NCI-H1436 treated with DMSO at 0.1 percent for 48 hours (cell line): ENCODE measurements at regions not wholly inside any gene's neighbourhood (a gene's known extent, or its start where the extent isn't known, plus 50 kb on each side); places are given as distances from the start of the nearest gene placed in this dataset.
"Not testable (repeated sequence)": the region's sequence is repeated elsewhere in the genome, so short reads cannot be mapped to it uniquely, and the experiment has no call there.

ENCODE experiments used
- DNase-seq: peaks from one replicate; lab custom pipeline; 2025; lab: John Stamatoyannopoulos, UW

DNA sequence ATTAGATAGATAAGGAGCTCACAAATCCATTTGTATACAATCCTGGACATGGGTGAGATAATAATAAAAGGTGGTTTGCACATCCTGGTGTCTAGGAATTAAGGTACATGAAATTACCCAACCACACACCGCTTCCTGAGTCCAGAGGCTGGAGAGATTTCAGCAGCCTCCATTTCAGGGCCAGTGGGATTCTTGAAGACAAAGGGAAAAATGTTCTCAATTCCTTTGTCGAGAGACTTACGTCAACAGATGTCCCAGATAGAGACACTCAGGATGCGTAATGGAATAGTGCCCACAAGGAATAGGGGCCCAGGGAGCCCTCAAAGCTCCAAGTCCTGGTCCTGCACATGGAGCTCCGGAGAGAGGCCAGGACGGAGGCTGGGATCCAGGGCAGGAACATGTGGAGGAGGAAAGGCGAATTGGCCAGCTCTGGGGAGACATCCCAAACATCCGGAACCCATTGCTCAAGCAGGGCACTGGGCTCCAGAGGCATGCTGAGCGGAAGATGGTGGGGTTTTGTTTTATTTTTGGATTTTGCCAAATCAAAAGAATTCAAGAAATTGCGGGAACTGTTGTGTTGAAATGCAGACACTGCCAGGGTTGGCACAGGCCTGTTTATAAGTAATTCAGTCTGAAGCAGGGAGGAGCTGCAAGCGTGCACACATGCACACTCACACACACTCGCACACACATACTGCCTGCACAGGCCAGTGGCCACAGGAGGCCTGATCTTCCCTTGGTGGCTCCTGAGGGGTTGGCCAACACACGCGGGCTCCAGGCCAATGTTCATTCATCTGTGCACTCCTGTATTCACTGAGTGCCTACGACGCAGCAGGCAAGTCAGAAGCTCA is 97.2 kb downstream of the NOG start:
- DNase-seq = no peak

DNA sequence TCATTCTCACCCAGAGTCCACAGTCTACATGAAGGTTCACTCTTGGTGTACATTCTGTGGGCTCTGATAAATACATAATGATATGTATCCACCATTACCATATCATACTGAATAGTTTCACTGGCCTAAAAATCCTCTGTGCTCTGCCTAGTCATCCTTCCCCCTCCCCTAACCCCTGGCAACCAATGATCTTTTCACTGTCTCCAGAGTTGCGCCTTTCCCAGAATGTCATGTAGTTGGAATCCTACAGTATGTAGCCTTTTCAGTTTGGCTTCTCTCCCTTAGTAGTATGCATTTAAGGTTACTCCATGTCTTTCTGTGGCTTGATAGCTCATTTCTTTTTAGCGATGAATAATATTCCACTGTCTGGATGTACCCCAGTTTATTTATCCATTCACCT is 101.3 kb downstream of the NOG start:
- no peak for DNase-seq

DNA sequence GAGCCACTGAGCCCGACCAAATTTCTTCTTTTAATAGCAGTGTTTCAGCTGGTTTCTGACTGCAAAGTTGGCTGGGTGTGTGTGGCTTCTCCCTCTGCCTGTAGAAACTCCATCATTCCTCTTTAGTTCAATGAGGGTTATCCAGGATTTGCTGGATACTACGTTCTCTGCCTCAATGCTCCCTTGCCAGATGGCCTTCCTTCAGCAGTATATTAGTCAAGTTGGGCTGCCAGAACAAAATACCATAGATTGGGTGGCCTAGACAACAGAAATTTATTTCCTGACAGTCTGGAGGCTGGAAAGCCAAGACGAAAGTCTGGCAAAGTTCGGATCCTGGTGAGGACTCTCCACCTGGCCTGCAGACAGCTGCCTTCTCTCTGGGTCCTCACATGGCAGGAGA is 103.7 kb downstream of the NOG start:
- no peak for DNase-seq

DNA sequence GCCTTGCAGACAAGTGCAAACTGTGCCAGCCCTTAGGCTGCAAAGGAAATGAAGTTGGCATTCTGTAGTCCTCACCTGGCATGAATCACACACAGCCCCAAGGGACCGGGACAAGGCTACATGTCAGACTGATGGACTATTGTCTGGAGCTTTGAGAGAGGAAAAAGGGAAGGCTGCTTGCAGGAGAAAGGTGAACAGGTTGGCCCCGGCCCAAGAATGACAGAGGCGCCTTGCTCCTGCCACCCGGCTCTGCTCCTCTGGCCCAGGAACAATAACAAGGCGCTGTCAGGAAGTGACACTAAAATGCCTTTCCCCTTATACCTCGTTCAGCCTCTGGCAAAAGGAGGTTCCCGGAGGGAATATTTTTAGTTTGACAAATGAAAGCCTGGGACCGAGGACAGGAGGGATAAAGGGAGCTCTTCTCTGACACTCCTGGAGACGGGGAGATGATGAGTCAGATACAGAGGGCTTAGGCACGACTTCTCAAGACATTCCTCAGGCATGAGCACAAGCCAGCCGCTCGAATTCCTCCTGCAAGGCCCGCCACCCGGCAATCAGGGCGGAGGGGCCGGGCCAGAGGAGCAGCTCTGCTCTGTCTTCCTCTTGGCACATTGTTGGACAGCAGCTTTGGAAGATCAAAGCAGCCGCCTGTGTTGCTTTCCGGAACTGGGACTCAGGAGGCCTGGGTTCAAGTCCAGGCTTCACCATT is 105.8 kb downstream of the NOG start:
- no peak for DNase-seq

DNA sequence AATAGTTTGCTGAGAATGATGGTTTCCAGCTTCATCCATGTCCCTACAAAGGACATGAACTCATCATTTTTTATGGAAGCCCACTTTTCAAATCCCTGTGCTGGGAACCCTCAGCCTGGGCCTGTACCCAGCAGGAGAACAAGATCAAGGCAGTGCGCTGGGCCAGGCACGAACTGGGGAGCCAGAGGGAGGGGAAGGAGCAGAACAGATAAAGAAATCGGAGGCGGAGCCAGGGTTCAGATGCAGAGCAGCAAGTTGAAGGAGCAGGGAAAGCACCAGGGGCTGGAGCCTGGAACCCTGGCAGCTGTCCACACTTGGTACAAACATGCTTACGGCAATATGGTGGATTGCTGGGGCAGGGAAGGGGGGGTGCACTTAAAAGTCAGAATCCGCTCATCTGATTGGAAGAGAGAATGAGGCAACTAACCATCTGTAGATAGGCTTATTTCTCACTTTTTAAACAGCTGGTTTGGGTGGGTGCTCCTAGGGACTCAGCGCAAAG is 107.5 kb downstream of the NOG start:
- no peak for DNase-seq

DNA sequence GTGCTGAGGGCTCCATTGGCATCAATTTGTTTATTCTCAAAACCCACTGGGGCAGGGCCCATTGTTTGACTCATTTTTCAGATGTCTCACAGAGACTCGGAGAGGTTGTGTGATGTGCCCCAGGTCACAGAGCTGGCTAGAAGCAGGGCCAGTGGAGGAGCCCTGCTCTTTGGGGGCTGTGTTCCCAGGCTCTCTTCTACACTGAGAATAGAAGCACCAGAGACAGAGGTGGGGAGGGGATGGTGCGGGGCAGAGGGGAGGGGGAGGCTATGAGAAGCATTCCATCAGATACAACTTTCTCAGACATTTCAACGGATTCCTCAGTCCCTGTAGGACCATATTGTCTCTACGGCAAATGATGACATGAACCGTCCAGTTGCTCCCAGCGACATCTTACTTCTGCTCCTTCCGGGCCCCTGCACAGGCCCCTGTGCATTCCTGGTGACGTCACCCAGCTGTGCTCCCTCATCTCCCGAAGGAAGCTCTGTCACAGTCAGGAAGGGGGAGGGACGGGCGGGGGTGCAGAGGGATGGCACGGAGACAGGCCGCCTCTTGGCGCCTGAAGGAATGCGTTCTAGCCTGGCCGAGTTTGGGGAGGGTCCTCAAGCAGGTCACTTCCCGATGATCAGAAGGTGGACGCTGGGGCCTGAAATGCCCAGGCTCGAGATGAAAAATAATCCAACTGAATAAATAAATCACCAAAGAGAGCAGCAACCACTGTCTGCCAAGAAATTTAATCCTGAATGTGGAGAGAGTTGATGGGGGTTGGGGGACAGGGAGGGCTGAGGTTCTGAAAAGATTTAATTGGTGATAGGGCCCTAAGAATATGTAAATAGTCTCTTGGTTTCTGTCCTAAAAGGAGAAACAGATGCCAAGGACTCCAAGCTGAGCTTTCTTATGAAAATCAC is 114.1 kb downstream of the NOG start:
- DNase-seq = no peak

DNA sequence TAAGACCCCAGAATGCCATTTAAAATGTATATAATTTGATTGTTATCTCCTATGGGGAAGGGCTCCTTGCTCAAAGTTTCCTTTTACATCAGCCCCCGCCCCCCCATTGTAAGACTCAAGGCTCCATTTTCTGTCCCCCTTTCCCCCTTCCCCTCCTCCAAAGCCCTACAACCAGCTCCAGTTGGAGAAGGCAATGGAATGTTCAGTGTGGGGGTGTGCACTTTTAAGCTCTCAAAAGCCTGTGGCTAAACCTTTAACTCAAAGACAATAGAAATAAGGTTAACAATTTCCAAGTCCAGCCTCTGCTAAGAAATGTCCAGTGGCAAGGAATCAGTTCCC is 114.7 kb downstream of the NOG start:
- no peak for DNase-seq

DNA sequence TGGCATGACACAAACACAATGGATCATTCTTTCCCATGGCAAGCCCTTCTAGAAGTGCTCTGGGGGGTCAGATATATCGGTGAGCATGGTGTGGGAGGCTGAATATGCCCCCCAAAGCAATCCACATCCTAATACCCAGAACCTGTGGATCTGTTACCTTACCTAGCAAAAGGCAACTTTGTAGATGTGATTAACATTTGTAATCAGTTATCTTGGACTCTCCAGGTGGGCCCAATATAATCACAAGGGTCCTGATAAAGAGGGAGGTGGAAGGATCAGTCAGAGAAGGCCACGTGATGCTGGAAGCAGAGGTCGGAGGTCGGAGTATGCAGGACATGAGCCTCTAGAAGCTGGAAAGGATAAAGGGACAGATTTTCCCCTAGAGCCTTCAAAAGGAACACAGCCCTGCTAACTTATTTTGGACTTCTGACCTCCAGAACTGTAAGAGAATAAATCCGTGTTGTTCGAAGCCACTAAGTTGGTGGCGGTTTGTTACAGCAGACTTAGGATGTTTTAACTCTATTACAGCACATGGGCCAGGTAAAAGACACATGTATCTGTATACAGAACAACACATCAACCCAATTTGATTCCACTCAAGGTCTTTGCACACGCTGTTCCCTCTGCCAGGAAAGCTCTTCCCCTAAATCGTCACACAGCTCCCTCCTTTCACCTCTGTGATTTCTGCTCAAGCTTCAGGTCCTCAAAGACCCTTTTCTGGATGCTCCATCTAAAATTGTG is 115.3 kb downstream of the NOG start:
- DNase-seq = no peak

DNA sequence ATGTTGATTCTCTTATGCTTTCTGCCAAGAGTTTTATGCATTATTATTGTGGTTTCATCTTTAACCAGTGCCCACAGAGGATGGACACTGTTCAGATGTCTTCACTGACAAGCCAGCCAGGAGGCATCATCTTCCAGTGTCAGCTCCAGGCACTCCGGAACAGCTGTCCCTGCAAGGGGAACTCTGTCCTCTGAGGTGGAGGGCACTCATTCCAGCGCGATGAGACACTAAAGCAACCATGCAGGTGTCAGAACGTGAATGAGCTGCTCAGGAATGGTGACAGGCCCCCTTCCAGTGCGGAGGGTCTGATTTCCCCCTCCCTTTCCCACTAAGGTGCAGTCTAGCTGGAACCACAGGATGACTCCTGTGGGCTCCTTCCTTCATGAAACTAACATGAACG is 117.5 kb downstream of the NOG start:
- DNase-seq = no peak

DNA sequence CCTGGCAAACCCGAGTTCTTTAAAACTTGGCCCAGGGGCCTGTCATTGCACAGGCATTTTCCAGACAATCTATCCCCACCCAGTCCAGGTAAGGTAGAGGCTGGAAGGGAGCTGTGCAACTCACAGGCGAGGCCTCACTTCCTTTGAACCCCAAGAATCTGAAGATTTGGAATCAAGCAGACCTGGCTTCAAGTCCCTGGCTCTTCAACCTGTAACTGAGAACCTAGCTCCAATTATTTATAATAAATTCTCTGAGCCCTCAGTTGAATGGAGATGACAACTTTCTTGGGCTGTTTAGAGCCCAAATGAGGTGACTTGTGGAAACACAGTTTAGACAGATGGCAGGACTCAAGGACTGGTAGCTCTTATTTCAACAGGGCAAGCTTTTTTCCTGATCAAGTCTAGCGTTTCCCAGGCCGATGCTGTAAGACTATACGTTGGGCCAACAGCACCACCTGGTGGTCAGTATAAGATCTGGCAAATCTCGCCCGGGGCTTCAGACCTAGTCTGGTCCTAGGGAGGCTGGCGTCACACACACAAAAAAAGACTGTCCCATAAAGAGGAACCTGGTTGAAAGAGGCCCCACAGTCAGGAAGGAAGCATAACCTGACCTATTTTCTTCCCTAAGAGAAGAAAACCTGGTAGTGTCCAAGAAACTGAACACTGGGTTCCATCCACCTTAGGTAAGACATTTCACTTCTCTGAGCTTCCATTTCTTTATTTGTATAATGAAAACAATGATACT is 117.9 kb downstream of the C17orf67 start:
- peak; percentile 23 for DNase-seq

DNA sequence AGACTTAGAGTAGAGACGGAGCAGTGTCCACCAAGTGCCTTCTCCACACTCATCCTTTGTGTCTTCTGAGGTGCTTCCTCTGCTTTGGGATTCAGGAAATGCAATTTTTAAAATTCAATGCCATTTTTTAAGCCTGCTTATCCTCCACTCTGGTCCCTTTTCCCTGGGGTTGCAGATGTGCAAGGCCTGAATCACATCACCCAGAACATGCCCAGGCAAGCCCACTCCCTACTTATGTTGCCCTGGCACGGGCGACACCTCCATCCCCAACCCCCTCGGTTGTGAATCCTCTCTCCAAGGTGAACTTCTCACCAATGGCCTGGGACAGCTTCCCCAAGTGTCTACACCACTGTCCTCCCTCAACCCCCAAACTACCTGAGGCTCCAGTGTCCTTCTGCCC is 116.2 kb downstream of the C17orf67 start:
- DNase-seq = no peak

DNA sequence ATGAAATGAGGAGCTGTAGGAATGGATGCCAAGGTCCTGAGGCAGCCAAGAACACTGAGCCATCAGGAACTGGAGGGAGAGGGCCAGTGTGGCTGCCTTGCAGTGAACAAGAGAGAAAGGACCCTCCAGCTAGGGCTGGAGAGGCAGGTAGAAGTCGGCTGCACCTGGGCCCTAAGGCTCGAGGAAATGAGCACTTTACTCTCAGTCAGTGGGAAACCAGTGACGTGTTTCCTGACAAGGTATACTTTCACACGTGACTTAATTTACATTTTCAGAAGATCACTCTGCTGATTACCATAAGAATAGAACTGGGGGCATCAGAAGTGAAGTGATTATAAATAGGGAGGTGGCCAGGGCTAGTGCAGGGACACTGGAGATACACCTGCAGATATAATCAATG is 115.2 kb downstream of the C17orf67 start:
- DNase-seq = no peak

DNA sequence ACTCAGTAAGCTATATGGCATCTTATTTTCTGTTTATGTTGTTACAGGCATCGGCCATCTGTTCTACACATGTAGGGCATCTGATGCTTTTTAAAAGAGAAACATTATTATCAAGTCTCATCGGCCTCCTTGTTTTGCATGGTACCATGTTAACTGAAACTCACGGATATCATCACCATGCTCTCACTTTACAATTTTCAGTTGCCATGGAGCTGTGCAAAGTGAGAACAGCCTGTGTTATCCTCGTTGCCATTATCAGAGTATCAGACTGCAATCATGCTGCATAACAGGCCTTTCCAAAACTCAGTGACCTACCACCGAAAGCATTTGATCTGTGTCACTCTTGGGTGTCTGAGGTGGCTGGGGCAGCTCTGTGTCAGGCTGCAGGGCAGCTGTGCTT is 110.3 kb downstream of the C17orf67 start:
- DNase-seq = no peak

DNA sequence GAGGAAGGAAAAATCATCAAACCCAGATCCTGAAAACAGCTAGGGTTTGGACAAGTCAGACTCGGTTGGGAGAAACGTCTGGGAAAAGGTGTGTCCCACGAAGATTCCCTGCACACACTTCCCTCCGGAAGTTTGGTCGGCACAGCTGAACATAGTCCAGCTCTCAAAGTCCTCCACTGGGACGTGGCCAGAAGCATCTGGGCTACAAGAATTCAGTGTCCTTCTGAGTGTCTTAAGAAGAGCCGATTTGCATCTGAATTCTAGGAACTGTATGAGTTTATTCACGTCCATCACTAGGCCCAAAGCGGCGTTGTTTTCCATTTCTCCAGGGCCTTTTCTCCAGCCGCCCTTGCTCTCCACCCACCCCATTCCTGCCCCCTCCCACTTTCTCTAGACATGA is 109.1 kb downstream of the C17orf67 start:
- DNase-seq = no peak

DNA sequence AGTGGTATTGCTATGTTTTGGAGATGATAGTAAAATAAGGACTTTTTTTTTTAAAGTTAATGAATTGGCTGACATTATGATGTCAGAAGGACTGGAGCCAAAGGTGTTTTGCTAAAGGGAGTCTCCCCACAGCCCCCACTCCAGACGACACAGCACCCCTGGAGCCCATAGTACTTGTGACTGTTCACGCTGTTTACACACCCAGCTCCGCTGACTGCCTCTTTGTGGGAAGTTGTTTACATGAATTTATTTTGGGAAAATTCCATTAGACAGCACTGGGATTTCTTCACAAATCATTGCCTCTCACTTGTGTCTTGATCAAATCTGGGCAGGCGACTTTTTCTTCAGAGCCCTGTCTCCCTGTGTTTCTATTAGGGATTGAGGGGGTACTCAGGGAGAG is 108.6 kb downstream of the C17orf67 start:
- DNase-seq = no peak

DNA sequence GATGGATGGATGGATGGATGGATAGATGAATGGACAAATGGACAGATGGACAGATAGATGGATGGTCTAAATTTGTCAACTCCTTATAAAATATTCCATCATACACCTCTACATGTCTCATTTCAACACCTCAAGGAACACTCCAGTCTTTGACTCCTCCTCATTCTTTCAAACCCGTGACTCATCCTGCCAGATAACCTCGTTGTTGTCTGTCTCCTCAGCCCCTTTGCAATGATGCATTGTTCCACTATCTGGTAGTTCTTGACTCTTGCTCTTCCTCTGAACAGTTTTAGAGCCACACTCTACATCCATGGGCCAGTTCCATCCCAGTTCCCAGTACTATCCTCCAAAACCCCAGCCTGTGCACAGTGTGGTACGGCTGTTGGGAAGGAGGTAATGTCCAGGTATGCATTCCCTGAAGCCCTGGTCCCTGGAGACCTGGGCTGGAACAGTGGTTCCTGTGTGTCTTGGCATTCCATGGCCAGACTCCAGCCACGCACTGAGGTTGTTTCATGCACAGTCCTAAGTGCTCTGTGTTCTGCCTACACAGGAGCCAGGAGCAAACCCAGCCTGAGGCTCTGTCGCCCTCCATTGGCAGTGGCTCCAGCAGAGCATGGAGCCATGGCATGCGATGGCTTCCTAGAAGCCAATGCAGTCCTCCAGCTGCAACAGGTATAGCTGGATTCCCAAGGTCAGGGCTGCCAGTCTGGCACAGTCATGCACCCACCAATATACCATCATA is 105.7 kb downstream of the C17orf67 start:
- no peak for DNase-seq

DNA sequence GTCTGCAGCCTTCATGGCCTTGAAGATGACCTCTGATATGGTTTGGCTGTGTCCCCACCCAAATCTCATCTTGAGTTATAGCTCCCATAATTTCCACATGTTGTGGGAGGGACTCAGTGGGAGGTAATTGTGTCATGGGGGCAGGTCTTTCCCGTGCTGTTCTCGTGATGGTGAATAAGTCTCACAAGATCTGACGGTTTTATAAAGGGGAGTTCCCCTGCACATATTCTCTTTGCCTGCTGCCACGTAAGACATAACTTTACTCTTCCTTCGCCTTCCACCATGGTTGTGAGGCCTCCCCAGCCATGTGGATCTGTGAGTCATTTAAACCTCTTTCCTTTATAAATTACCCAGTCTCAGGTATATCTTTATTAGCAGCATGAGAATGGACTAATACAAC is 102.6 kb downstream of the C17orf67 start:
- not testable (repeated sequence) for DNase-seq

DNA sequence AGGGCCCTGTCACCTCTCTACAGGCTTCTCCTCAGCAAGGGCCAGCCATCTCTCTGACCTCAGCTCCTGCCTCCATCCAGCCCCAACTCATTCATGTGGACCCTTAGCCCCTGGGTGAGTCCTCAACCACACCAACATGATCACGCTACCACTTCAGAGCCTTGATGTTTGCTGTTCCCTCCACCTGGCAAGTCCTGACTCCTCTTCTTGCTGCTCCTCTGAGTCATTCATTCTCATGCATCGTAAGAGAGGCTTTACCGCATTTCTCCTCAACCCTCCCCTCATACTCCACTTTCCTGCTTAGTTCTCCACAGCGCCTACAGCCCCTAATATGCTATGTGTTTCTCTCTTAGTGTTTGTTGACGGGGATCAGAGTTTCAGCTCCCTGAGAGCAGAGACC is 99.9 kb downstream of the C17orf67 start:
- DNase-seq = no peak

DNA sequence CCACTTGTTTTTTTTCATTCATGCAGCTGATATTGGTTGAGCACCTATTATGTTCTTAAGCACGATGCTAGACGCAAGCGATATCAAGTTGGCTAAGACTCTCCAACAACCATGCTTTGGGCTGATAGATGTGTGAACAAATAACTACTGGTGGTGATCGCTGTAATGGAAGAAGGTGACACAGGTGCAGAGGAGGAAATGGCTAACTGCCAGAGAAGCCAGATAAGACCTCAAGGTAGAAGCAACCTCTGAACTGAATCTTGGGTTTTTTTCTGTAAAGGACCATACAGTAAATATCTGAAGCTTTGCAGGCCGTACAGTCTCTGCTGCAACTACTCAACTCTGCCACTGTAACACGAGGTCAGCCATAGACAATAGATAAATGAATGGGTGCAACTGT is 97.9 kb downstream of the C17orf67 start:
- DNase-seq = no peak

DNA sequence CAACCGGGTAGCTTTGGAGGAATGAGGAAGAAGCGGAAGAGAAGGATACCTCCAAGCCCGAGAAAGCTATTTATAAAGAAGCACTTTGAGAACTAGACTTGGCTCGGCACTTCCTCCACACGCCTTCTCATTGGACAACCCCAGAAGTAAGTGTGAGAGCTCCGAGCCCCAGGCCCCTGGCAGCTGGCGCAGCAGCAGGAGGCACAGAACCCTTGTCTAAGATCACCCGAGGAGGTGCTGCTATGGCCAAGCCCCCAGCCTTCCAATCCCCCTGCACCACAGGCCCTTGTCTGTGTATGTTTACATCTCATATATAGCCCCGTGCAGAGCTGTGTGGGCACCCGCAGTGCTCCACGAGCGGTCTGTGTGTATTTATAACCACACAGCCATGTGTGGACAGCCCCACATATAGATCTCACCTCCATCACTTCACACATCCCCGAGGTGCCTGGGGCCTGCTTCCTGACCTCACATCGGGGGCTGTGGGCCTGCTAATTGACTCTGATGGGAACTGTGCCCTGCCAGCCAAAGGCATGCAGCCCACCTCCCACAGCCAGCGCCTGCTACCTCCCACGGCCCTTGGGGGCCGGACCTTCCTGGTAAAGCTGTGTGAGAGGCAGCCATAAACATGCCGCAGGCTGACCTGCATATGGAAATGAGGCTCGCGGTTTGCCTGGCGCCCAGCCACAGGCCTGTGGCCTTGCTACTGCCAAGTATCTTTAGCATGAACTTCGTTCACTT is 96.1 kb downstream of the C17orf67 start:
- DNase-seq = no peak
